Right lobe of liver (tissue), 6 donors: ENCODE measurements at regions not wholly inside any gene's neighbourhood (a gene's known extent, or its start where the extent isn't known, plus 50 kb on each side); places are given as distances from the start of the nearest gene placed in this dataset.
"Not testable (repeated sequence)": the region's sequence is repeated elsewhere in the genome, so short reads cannot be mapped to it uniquely, and the experiment has no call there.

Source experiments
- ATAC-seq, 4 donors: fragments of 200-7000 bp; cut with Tn5 transposase; one replicate each; pipeline ENCODE4 v1.9.1; 2020; ENCODE audit warnings: mild to moderate bottlenecking in 4 of 4, moderate library complexity in 4 of 4
- DNase-seq, 3 donors: peaks; one replicate each; pipeline ENCODE4 v3.0.0-alpha.2; 2020
- H3K27ac ChIP-seq, 3 donors: fragments of 200-600 bp; one replicate each; pipeline ENCODE4 v1.8.0; 2022
- H3K27me3 ChIP-seq, 2 donors: fragments of 200-600 bp; one replicate each; pipeline ENCODE4 v1.8.0; 2022
- H3K36me3 ChIP-seq, 4 donors: fragments of 200-600 bp; sonication (generic) in 1 of 4; one replicate each; pipeline versions ENCODE4 v1.5.1 to v1.8.0; 2017 to 2022; ENCODE audit warnings: control low read depth in 1 of 4
- H3K4me1 ChIP-seq, 4 donors: fragments of 200-600 bp; sonication (generic) in 1 of 4; one replicate each; pipeline versions ENCODE4 v1.5.1 to v1.8.0; 2017 to 2022; ENCODE audit warnings: control low read depth in 1 of 4
- H3K4me3 ChIP-seq, 3 donors: fragments of 200-600 bp; one replicate each; pipeline ENCODE4 v1.8.0; 2022
- H3K9me3 ChIP-seq, 4 donors: fragments of 200-600 bp; sonication (generic) in 1 of 4; one replicate each; pipeline versions ENCODE4 v1.5.1 to v1.8.0; 2017 to 2022; ENCODE audit warnings: control low read depth in 1 of 4
- CTCF ChIP-seq, 4 donors: fragments of 200-600 bp in 3 of 4; fragments of 450-650 bp in 1 of 4; IDR thresholded peaks; one replicate each; pipeline versions ENCODE4 v1.5.1 to v1.8.0; 2016 to 2022; ENCODE audit warnings: antibody characterized with exemption in 4 of 4, mild to moderate bottlenecking in 2 of 4
- POLR2A ChIP-seq: fragments of 450-650 bp; IDR thresholded peaks from one replicate; pipeline ENCODE4 v1.6.1; 2017; ENCODE audit warnings: antibody characterized with exemption, mild to moderate bottlenecking
- WGBS: methylation state at CpG from one replicate; pipeline ENCODE4 v1.1.6; 2018; ENCODE audit warnings: low coverage, low lambda C conversion rate; ENCODE audit not compliant: insufficient coverage; ENCODE audit errors: missing lambda C conversion rate; 5-methylcytosine and 5-hydroxymethylcytosine counted together
- intact Hi-C, 2 donors: fragments of 100-400 bp; cut with DNase I; formaldehyde crosslinking; loops; one replicate each; pipeline versions ENCODE4 v1.11.2 to v1.14.1; 2022
- donor health status: DM: no; HTN: yes; CAD: no.
- donor health status: DM: no; HTN: no; CAD: no.
- donor health status: DM: no; HTN: no; CAD: no.
- donor health status: DM: no; HTN: yes; CAD: no.
- donor health status: DM: no; HTN: yes; CAD: no.

- no peak overlapping the region for H3K4me3 ChIP-seq
- no peak for DNase-seq
- H3K27ac ChIP-seq, result no peak overlapping the region
- H3K9me3 ChIP-seq, result no peaks in the 10 kb centered on the region
- intact Hi-C loops, result no loop called here
- 5% methylated on average over 6 of the region's 6 CpGs for WGBS
- ATAC-seq, result peak; percentile 89 to 93 (median 92)
- no peaks in the 10 kb centered on the region for H3K4me1 ChIP-seq
- TF ChIP-seq POLR2A (no peak), CTCF (IDR thresholded peaks at IDR 0.05) (peak; percentile 76 to 85 (median 82))
- no peaks in the 10 kb centered on the region for H3K36me3 ChIP-seq
- no peaks in the 10 kb centered on the region for H3K27me3 ChIP-seq
Measured at GRCh38 chr2:224650815-224651439, 65.2 kb downstream of the CCDC195 start.

GRCh38 chr2:224647684-224648083 lies 62.5 kb upstream of the CUL3 start:
- WGBS, result 64% methylated on average over 3 of the region's 11 CpGs
- H3K4me1 ChIP-seq, H3K9me3 ChIP-seq, H3K27me3 ChIP-seq, DNase-seq, ATAC-seq, H3K36me3 ChIP-seq, H3K4me3 ChIP-seq, H3K27ac ChIP-seq: not testable (repeated sequence)
- intact Hi-C loops, result loop anchor here (5.0 kb wide), 1 partner anchor 290 kb away; no protein-coding TSS in a partner anchor

- TF ChIP-seq CTCF (IDR thresholded peaks at IDR 0.05) (peak; percentile 62 to 68 (median 66)), POLR2A (no peak)
- WGBS, result 42% methylated on average over 9 of the region's 9 CpGs
- Histone ChIP-seq H3K27me3 (no peaks in the 10 kb centered on the region), H3K4me1 (no peaks in the 10 kb centered on the region), H3K27ac (no peak overlapping the region), H3K4me3 (no peak overlapping the region), H3K9me3 (no peaks in the 10 kb centered on the region), H3K36me3 (no peaks in the 10 kb centered on the region)
- ATAC-seq, result peak; percentile 55 to 72 (median 68)
- DNase-seq, result no peak
- intact Hi-C loops, result loop anchor here (5.0 kb wide), 1 partner anchor 289 kb away; no protein-coding TSS in a partner anchor
Measured at GRCh38 chr2:224646242-224646846, 61.2 kb upstream of the CUL3 start.

GRCh38 chr2:224645722-224646121 lies 60.6 kb upstream of the CUL3 start:
- intact Hi-C loops, result loop anchor here (5.0 kb wide), 1 partner anchor 288 kb away; no protein-coding TSS in a partner anchor
- peak in 2 of 4 donors; percentile 7 to 11 for ATAC-seq
- Histone ChIP-seq H3K27me3 (no peaks in the 10 kb centered on the region), H3K4me1 (no peaks in the 10 kb centered on the region), H3K27ac (no peak overlapping the region), H3K9me3 (no peaks in the 10 kb centered on the region), H3K36me3 (no peaks in the 10 kb centered on the region), H3K4me3 (no peak overlapping the region)
- no peak for TF ChIP-seq CTCF (IDR thresholded peaks at IDR 0.05)
- TF ChIP-seq POLR2A, result no peak
- DNase-seq, result no peak
- WGBS, result 65% methylated on average over 4 of the region's 4 CpGs

GRCh38 chr2:224640679-224641078 lies 55.5 kb upstream of the CUL3 start:
- 73% methylated on average over 4 of the region's 4 CpGs for WGBS
- intact Hi-C loops, result no loop called here
- DNase-seq (no peak), ATAC-seq (no peak)
- H3K27me3 ChIP-seq, result no peaks in the 10 kb centered on the region
- no peak overlapping the region for H3K27ac ChIP-seq
- no peaks in the 10 kb centered on the region for H3K36me3 ChIP-seq
- TF ChIP-seq CTCF (IDR thresholded peaks at IDR 0.05), result no peak
- no peak for TF ChIP-seq POLR2A
- no peaks in the 10 kb centered on the region for H3K4me1 ChIP-seq
- no peaks in the 10 kb centered on the region for H3K9me3 ChIP-seq
- no peak overlapping the region for H3K4me3 ChIP-seq
